CD14-positive monocyte (primary cell): ENCODE measurements at regions not wholly inside any gene's neighbourhood (a gene's known extent, or its start where the extent isn't known, plus 50 kb on each side); places are given as distances from the start of the nearest gene placed in this dataset.

Experiments used
- DNase-seq, 3 donors: peaks; one replicate each; pipeline ENCODE4 v3.0.0-alpha.2; 2011 to 2022
- H2AFZ ChIP-seq: 2 replicates; pipeline ENCODE4 v1.6.0; 2012; ENCODE audit warnings: mild to moderate bottlenecking, low read depth, low read length, inconsistent platforms; ENCODE audit not compliant: insufficient read depth, poor library complexity, severe bottlenecking
- H3K27ac ChIP-seq, 2 donors: 1 replicate in 1 of 2; 2 replicates in 1 of 2; pipeline ENCODE4 v1.5.1; 2012 to 2013; ENCODE audit warnings: low read length in 2 of 2, control low read depth in 1 of 2, inconsistent platforms in 1 of 2, low read depth in 1 of 2, mild to moderate bottlenecking in 1 of 2
- H3K27me3 ChIP-seq, 2 donors: one replicate each; pipeline versions ENCODE4 v1.6.0 to v1.6.1; 2011 to 2013; ENCODE audit warnings: low read length in 2 of 2; ENCODE audit not compliant: control insufficient read depth in 2 of 2, insufficient read depth in 2 of 2
- H3K36me3 ChIP-seq, 2 donors: replicated peaks in 1 of 2; 1 replicate in 1 of 2; 2 replicates in 1 of 2; pipeline versions ENCODE4 v1.5.1 to v1.6.1; 2012 to 2013; ENCODE audit warnings: low read length in 2 of 2, control low read depth in 1 of 2, inconsistent platforms in 1 of 2, mild to moderate bottlenecking in 1 of 2; ENCODE audit not compliant: insufficient read depth in 2 of 2, control insufficient read depth in 1 of 2
- H3K4me1 ChIP-seq, 2 donors: 1 replicate in 1 of 2; 2 replicates in 1 of 2; pipeline versions ENCODE4 v1.5.1 to v1.6.1; 2012 to 2013; ENCODE audit warnings: low read length in 2 of 2, control low read depth in 1 of 2, inconsistent platforms in 1 of 2, mild to moderate bottlenecking in 1 of 2, moderate library complexity in 1 of 2; ENCODE audit not compliant: insufficient read depth in 2 of 2, control insufficient read depth in 1 of 2
- H3K4me2 ChIP-seq: replicated peaks from 2 replicates; pipeline ENCODE3; 2012; ENCODE audit warnings: low read length, moderate library complexity, mild to moderate bottlenecking; ENCODE audit not compliant: poor library complexity, severe bottlenecking; ENCODE audit errors: extremely low read depth
- H3K4me3 ChIP-seq, 3 experiments: fragments of 200-600 bp in 1 of 3; sonication (generic) in 1 of 3; replicated peaks in 1 of 3; 1 replicate in 2 of 3; 2 replicates in 1 of 3; pipeline ENCODE4 v1.5.1; 2011 to 2013; ENCODE audit warnings: low read length in 3 of 3, mild to moderate bottlenecking in 3 of 3, control low read depth in 2 of 3, low read depth in 2 of 3, inconsistent platforms in 1 of 3, moderate library complexity in 1 of 3
- H3K79me2 ChIP-seq: 2 replicates; pipeline ENCODE4 v1.6.0; 2012; ENCODE audit warnings: mild to moderate bottlenecking, control low read depth, inconsistent platforms, low read length, moderate library complexity; ENCODE audit not compliant: insufficient read depth
- H3K9ac ChIP-seq: 2 replicates; pipeline ENCODE4 v1.6.0; 2017; ENCODE audit warnings: low read length, mild to moderate bottlenecking; ENCODE audit not compliant: insufficient read depth, poor library complexity, severe bottlenecking
- H3K9me3 ChIP-seq, 2 donors: replicated peaks in 1 of 2; 1 replicate in 1 of 2; 2 replicates in 1 of 2; pipeline versions ENCODE4 v1.5.1 to v1.6.1; 2012 to 2013; ENCODE audit warnings: low read length in 2 of 2, control low read depth in 1 of 2; ENCODE audit not compliant: control insufficient read depth in 1 of 2, insufficient read depth in 1 of 2
- H4K20me1 ChIP-seq: 2 replicates; pipeline ENCODE4 v1.6.0; 2012; ENCODE audit warnings: mild to moderate bottlenecking, low read length, control low read depth, moderate library complexity; ENCODE audit not compliant: insufficient read depth
- H3K27ac Mint-ChIP-seq, 7 donors: one replicate each; pipeline ENCODE4 v1.8.0; 2020; ENCODE audit warnings: mild to moderate bottlenecking in 7 of 7, mixed read lengths in 7 of 7, moderate library complexity in 6 of 7, inconsistent platforms in 2 of 7
- H3K27me3 Mint-ChIP-seq, 3 donors: one replicate each; pipeline ENCODE4 v1.8.0; 2021 to 2022; ENCODE audit warnings: low read depth in 3 of 3, mild to moderate bottlenecking in 3 of 3, mixed read lengths in 3 of 3, moderate library complexity in 3 of 3, inconsistent platforms in 1 of 3
- H3K36me3 Mint-ChIP-seq, 2 donors: one replicate each; pipeline ENCODE4 v1.8.0; 2020; ENCODE audit warnings: mixed read lengths in 2 of 2, inconsistent platforms in 1 of 2, mild to moderate bottlenecking in 1 of 2
- H3K4me1 Mint-ChIP-seq: one replicate; pipeline ENCODE4 v1.8.0; 2020; ENCODE audit warnings: mild to moderate bottlenecking, mixed read lengths
- H3K4me3 Mint-ChIP-seq, 2 donors: one replicate each; pipeline ENCODE4 v1.8.0; 2020; ENCODE audit warnings: mild to moderate bottlenecking in 2 of 2, mixed read lengths in 2 of 2, moderate library complexity in 1 of 2
- H3K9me3 Mint-ChIP-seq, 7 donors: one replicate each; pipeline ENCODE4 v1.8.0; 2020 to 2022; ENCODE audit warnings: mixed read lengths in 7 of 7, mild to moderate bottlenecking in 6 of 7, moderate library complexity in 6 of 7, inconsistent platforms in 2 of 7
- CTCF ChIP-seq: fragments of 200-600 bp; IDR thresholded peaks from one replicate; pipeline ENCODE4 v1.8.0; 2022; ENCODE audit warnings: antibody characterized with exemption, mild to moderate bottlenecking
- WGBS: methylation state at CpG from one replicate; pipeline ENCODE4 v1.1.5; 2013; ENCODE audit warnings: missing lambda C conversion rate; ENCODE audit not compliant: insufficient coverage; 5-methylcytosine and 5-hydroxymethylcytosine counted together
- intact Hi-C, 2 donors: fragments of 100-400 bp; cut with micrococcal nuclease; formaldehyde crosslinking; loops; one replicate each; pipeline versions ENCODE4 v1.15.0 to v1.15.1; 2023

GRCh38 chr4:27577951-27578350, 717.3 kb downstream of the STIM2 start:
- TF ChIP-seq CTCF = no peak
- Mint-ChIP-seq H3K4me3 (no peak overlapping the region), H3K27me3 (no peaks in the 10 kb centered on the region), H3K9me3 (peaks cover 1 to 6% (median 3%) of the 10 kb centered on the region in 7 donors), H3K4me1 (no peaks in the 10 kb centered on the region), H3K36me3 (no peaks in the 10 kb centered on the region), H3K27ac (no peak overlapping the region)
- H3K4me1 ChIP-seq = no peaks in the 10 kb centered on the region
- WGBS = no CpG with 5 or more reads among the region's 2 CpGs
- H3K27ac ChIP-seq = no peak overlapping the region
- H3K4me3 ChIP-seq = no peak overlapping the region
- H3K27me3 ChIP-seq = no peaks in the 10 kb centered on the region
- H3K9me3 ChIP-seq = no peaks in the 10 kb centered on the region
- H3K9ac ChIP-seq = no peak overlapping the region
- H4K20me1 ChIP-seq = no peaks in the 10 kb centered on the region
- no peaks in the 10 kb centered on the region for H3K36me3 ChIP-seq
- no peak for DNase-seq
- no peak overlapping the region for H3K4me2 ChIP-seq
- intact Hi-C loops = no loop called here
- no peak overlapping the region for H2AFZ ChIP-seq
- H3K79me2 ChIP-seq = no peaks in the 10 kb centered on the region

- H3K36me3 ChIP-seq = no peaks in the 10 kb centered on the region
- Mint-ChIP-seq H3K4me3 (no peak overlapping the region), H3K27me3 (no peaks in the 10 kb centered on the region), H3K27ac (no peak overlapping the region), H3K36me3 (no peaks in the 10 kb centered on the region), H3K9me3 (peaks cover 0 to 2% (median 0%) of the 10 kb centered on the region in 7 donors), H3K4me1 (no peaks in the 10 kb centered on the region)
- no peak for TF ChIP-seq CTCF
- H3K9ac ChIP-seq = no peak overlapping the region
- H3K79me2 ChIP-seq = no peaks in the 10 kb centered on the region
- DNase-seq = no peak
- no peaks in the 10 kb centered on the region for H3K4me1 ChIP-seq
- no peak overlapping the region for H3K4me3 ChIP-seq
- H3K27me3 ChIP-seq = no peaks in the 10 kb centered on the region
- H2AFZ ChIP-seq = no peak overlapping the region
- intact Hi-C loops = no loop called here
- no peak overlapping the region for H3K4me2 ChIP-seq
- H3K9me3 ChIP-seq = no peaks in the 10 kb centered on the region
- H3K27ac ChIP-seq = no peak overlapping the region
- no peaks in the 10 kb centered on the region for H4K20me1 ChIP-seq
- WGBS = no CpG with 5 or more reads among the region's 6 CpGs
Measured at GRCh38 chr4:27592738-27593137, 732.1 kb downstream of the STIM2 start.
